Liver (tissue), 6 donors: ENCODE measurements at regions not wholly inside any gene's neighbourhood (a gene's known extent, or its start where the extent isn't known, plus 50 kb on each side); places are given as distances from the start of the nearest gene placed in this dataset.
"Not testable (repeated sequence)": the region's sequence is repeated elsewhere in the genome, so short reads cannot be mapped to it uniquely, and the experiment has no call there.

Experiments used
- DNase-seq: peaks from one replicate; pipeline ENCODE4 v3.0.0-alpha.2; 2017; ENCODE audit warnings: low spot score
- H3K27ac ChIP-seq, 2 donors: one replicate each; pipeline ENCODE4 v1.7.0; 2013; ENCODE audit warnings: inconsistent platforms in 2 of 2, low read length in 2 of 2, control low read depth in 1 of 2, low read depth in 1 of 2, mild to moderate bottlenecking in 1 of 2
- H3K27me3 ChIP-seq, 4 donors: one replicate each; pipeline versions ENCODE4 v1.6.1 to v1.7.0; 2013; ENCODE audit warnings: low read length in 3 of 4, inconsistent platforms in 1 of 4, mild to moderate bottlenecking in 1 of 4, moderate library complexity in 1 of 4; ENCODE audit not compliant: control insufficient read depth in 4 of 4, insufficient read depth in 4 of 4
- H3K36me3 ChIP-seq, 4 donors: one replicate each; pipeline versions ENCODE4 v1.6.1 to v1.7.0; 2013; ENCODE audit warnings: low read length in 3 of 4, mild to moderate bottlenecking in 3 of 4, low read depth in 1 of 4, moderate library complexity in 1 of 4; ENCODE audit not compliant: control insufficient read depth in 4 of 4, insufficient read depth in 3 of 4
- H3K4me1 ChIP-seq, 4 donors: one replicate each; pipeline versions ENCODE4 v1.6.1 to v1.7.0; 2013; ENCODE audit warnings: low read length in 3 of 4, mild to moderate bottlenecking in 3 of 4, moderate library complexity in 1 of 4; ENCODE audit not compliant: control insufficient read depth in 4 of 4, insufficient read depth in 4 of 4
- H3K4me3 ChIP-seq, 3 donors: one replicate each; pipeline versions ENCODE4 v1.6.1 to v1.7.0; 2013; ENCODE audit warnings: low read length in 3 of 3, control low read depth in 1 of 3, low read depth in 1 of 3, mild to moderate bottlenecking in 1 of 3
- H3K9ac ChIP-seq, 2 donors: one replicate each; pipeline ENCODE4 v1.7.0; 2013; ENCODE audit warnings: low read length in 2 of 2, mild to moderate bottlenecking in 2 of 2, moderate library complexity in 2 of 2, control low read depth in 1 of 2, low read depth in 1 of 2
- H3K9me3 ChIP-seq, 4 donors: one replicate each; pipeline versions ENCODE4 v1.6.1 to v1.7.0; 2013; ENCODE audit warnings: low read length in 3 of 4; ENCODE audit not compliant: control insufficient read depth in 4 of 4
- WGBS: extraction: QIAGEN DNeasy Blood & Tissue Kit; methylation state at CpG from one replicate; pipeline ENCODE4 v1.1.7; 2013; 5-methylcytosine and 5-hydroxymethylcytosine counted together
- donor health status: healthy.
- donor health status: healthy.
- donor health status: healthy.

- H3K36me3 ChIP-seq, H3K27me3 ChIP-seq, H3K9ac ChIP-seq, H3K9me3 ChIP-seq, H3K27ac ChIP-seq, H3K4me3 ChIP-seq, H3K4me1 ChIP-seq, DNase-seq: not testable (repeated sequence)
- WGBS: 68% methylated on average over 6 of the region's 11 CpGs
Observed at GRCh38 chr14:19511055-19511454, 76.9 kb upstream of the POTEG start.

GRCh38 chr14:19489475-19489874 is 55.3 kb upstream of the POTEG start:
- H3K4me1 ChIP-seq, H3K9ac ChIP-seq, H3K27ac ChIP-seq, DNase-seq, H3K4me3 ChIP-seq, H3K27me3 ChIP-seq, H3K9me3 ChIP-seq, H3K36me3 ChIP-seq: not testable (repeated sequence)
- 84% methylated on average over 2 of the region's 2 CpGs for WGBS

- not testable (repeated sequence) for DNase-seq, H3K9ac ChIP-seq, H3K9me3 ChIP-seq, H3K4me3 ChIP-seq, H3K27ac ChIP-seq, H3K4me1 ChIP-seq, H3K36me3 ChIP-seq, H3K27me3 ChIP-seq
- WGBS: 80% methylated on average over 2 of the region's 3 CpGs
Observed at GRCh38 chr14:19488457-19488856, 54.3 kb upstream of the POTEG start.

- not testable (repeated sequence) for H3K36me3 ChIP-seq, H3K9me3 ChIP-seq, H3K4me3 ChIP-seq, H3K9ac ChIP-seq, H3K27me3 ChIP-seq, DNase-seq, H3K27ac ChIP-seq, H3K4me1 ChIP-seq
- no CpG with 5 or more reads among the region's 14 CpGs for WGBS
Observed at GRCh38 chr14:19487690-19488089, 53.5 kb upstream of the POTEG start.

GRCh38 chr14:19487265-19487664 is 53.1 kb upstream of the POTEG start:
- not testable (repeated sequence) for H3K9me3 ChIP-seq, H3K9ac ChIP-seq, H3K4me1 ChIP-seq, H3K4me3 ChIP-seq, H3K27ac ChIP-seq, DNase-seq, H3K27me3 ChIP-seq, H3K36me3 ChIP-seq
- WGBS: 91% methylated on average over 11 of the region's 15 CpGs

GRCh38 chr14:19485346-19485745 is 51.2 kb upstream of the POTEG start:
- DNase-seq: peak; percentile 21
- H3K9ac ChIP-seq, H3K4me3 ChIP-seq: not testable (repeated sequence)

More at GRCh38 chr14:19485346-19485745, 51.2 kb upstream of the POTEG start:
- 73% methylated on average over 4 of the region's 9 CpGs for WGBS
- not testable (repeated sequence) for H3K4me1 ChIP-seq, H3K9me3 ChIP-seq, H3K27ac ChIP-seq, H3K36me3 ChIP-seq, H3K27me3 ChIP-seq
